ENCODE measurements at regions not wholly inside any gene's neighbourhood (a gene's known extent, or its start where the extent isn't known, plus 50 kb on each side); places are given as distances from the start of the nearest gene placed in this dataset.

GRCh38 chr2:207468488-207468887, 61.3 kb upstream of the CREB1 start:
- Histone ChIP-seq H3K4me3 (no peak overlapping the region), H3K36me3 (no peaks in the 10 kb centered on the region), H3K4me1 (no peaks in the 10 kb centered on the region), H3K9me3 (no peaks in the 10 kb centered on the region), H3K27me3 (no peaks in the 10 kb centered on the region), H3K27ac (no peak overlapping the region)
- intact Hi-C loops (cut with DNase I; ENCODE audit: low total_unique reads), result no loop called here
- TF ChIP-seq POLR2A (IDR thresholded peaks at IDR 0.05) (no peak), CTCF (IDR thresholded peaks at IDR 0.05) (no peak)
- no peak for DNase-seq

- Histone ChIP-seq H3K27me3 (no peaks in the 10 kb centered on the region), H3K36me3 (no peaks in the 10 kb centered on the region), H3K4me3 (no peak overlapping the region), H3K9me3 (no peaks in the 10 kb centered on the region), H3K27ac (no peak overlapping the region), H3K4me1 (no peaks in the 10 kb centered on the region)
- no peak for TF ChIP-seq POLR2A (IDR thresholded peaks at IDR 0.05)
- TF ChIP-seq CTCF (IDR thresholded peaks at IDR 0.05), result no peak
- no peak for DNase-seq
- intact Hi-C loops (cut with DNase I; ENCODE audit: low total_unique reads), result no loop called here
These were observed 60.3 kb upstream of the CREB1 start for GRCh38 chr2:207469451-207469850.

DNA sequence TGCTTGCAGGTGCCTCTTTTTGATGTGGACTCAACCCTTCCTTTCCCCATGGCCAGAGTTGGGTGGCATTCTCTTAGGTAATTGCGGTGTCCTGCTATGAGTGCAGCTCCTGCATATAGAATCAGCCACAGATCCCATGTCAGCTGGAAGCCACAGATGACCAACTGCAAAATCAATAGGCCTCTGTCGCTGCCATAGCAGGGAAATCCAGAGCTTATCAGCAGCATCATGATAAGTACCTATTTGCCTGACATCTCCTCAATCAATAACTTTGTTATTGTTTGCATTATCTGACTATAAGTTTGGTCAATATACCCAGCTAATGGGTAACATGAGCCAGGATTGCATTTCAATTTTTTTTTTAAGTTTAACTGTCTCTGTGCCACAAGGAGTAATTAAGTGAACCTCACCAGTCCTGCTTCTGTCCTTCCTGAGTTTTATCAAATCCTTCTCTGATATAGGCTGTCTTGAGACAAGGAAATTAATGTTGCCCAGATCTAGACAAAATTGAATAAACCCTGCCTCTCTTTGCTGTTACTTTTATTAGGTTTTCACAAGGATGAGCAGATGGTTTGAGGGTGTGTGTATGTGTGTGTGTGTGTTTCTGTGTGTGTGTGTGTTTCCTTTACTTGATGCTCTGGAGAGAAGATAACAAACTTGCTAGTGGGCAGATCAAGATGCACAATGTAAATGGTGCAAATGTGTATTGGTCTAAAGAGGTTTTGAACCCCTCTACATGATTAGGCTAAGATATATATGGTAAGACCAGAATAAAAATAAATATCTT, 59.6 kb upstream of the CREB1 start:
- Histone ChIP-seq H3K27me3 (no peaks in the 10 kb centered on the region), H3K4me1 (no peaks in the 10 kb centered on the region), H3K27ac (no peak overlapping the region), H3K4me3 (no peak overlapping the region), H3K9me3 (no peaks in the 10 kb centered on the region), H3K36me3 (no peaks in the 10 kb centered on the region)
- intact Hi-C loops (cut with DNase I; ENCODE audit: low total_unique reads), result loop anchor here (10.0 kb wide), 3 partner anchors 485 to 775 kb away; no protein-coding TSS in a partner anchor
- DNase-seq, result no peak
- no peak for TF ChIP-seq POLR2A (IDR thresholded peaks at IDR 0.05)
- no peak for TF ChIP-seq CTCF (IDR thresholded peaks at IDR 0.05)

DNA sequence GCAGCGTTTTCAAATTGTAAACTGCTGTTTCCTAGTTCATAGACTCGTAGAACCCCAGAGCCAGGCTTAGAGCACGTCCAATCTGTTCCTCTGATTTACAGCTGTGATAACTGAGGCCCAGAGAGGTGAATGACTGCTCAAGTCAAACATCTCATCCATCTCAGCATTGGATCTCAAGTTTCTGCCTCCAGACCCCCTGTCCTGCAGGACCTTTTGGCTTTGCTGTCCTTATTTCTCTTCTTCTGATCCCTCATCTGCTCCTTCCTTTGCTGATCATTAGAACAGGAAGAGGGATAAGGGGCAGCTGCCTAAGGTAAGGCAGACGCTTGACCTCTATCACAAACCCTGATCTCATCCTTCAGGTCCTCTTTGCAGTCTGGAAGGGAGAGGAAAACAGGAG, 58.5 kb upstream of the CREB1 start:
- Histone ChIP-seq H3K27ac (no peak overlapping the region), H3K36me3 (no peaks in the 10 kb centered on the region), H3K9me3 (no peaks in the 10 kb centered on the region), H3K4me1 (no peaks in the 10 kb centered on the region), H3K27me3 (no peaks in the 10 kb centered on the region), H3K4me3 (no peak overlapping the region)
- DNase-seq, result no peak
- no peak for TF ChIP-seq CTCF (IDR thresholded peaks at IDR 0.05)
- TF ChIP-seq POLR2A (IDR thresholded peaks at IDR 0.05), result no peak
- intact Hi-C loops (cut with DNase I; ENCODE audit: low total_unique reads), result loop anchor here (10.0 kb wide), 3 partner anchors 486 to 776 kb away; no protein-coding TSS in a partner anchor

DNA sequence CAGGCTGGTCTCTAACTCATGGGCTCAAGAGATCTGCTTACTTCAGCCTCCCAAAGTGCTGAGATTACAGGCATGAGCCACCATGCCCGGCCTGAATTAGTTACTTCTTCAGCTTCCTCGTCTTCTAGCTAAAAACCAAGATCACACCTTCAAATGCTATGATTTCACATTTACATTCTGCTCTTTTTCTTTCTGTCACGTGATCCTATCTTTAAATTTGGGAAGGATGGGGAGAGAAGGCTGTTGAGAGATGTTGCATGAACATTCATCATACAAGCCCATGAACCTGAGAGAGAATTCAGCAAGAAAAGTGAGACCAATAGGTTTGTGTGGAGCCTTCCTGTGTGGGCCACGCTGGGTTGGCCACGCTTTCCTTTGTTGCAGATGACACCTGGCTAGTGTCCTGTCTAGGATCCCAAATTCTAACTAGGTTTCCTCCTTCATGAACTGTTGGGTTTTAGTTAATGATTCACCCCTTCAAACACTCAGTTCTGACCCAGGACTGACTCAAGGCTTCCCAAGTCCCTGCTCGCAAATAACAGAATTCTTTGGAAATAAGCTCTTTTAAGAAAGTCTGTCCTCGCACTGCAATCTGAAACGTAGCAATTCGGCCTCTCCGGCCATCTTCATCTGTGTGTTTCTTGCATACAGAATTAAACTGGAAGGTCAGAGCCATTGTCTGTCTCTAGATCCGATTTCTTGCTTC, 57.3 kb upstream of the CREB1 start:
- no peaks in the 10 kb centered on the region for H3K36me3 ChIP-seq
- no peaks in the 10 kb centered on the region for H3K27me3 ChIP-seq
- no peak for TF ChIP-seq CTCF (IDR thresholded peaks at IDR 0.05)
- no peak for TF ChIP-seq POLR2A (IDR thresholded peaks at IDR 0.05)
- no peak for DNase-seq
- H3K4me3 ChIP-seq, result no peak overlapping the region
- intact Hi-C loops (cut with DNase I; ENCODE audit: low total_unique reads), result loop anchor here (10.0 kb wide), 3 partner anchors 488 to 778 kb away; no protein-coding TSS in a partner anchor
- H3K9me3 ChIP-seq, result no peaks in the 10 kb centered on the region
- peak overlapping the region in 1 of 2 donors; percentile 13 for H3K27ac ChIP-seq
- no peaks in the 10 kb centered on the region for H3K4me1 ChIP-seq

Measured in uterus (tissue), 3 donors.